ENCODE measurements at regions not wholly inside any gene's neighbourhood (a gene's known extent, or its start where the extent isn't known, plus 50 kb on each side); places are given as distances from the start of the nearest gene placed in this dataset.

DNA sequence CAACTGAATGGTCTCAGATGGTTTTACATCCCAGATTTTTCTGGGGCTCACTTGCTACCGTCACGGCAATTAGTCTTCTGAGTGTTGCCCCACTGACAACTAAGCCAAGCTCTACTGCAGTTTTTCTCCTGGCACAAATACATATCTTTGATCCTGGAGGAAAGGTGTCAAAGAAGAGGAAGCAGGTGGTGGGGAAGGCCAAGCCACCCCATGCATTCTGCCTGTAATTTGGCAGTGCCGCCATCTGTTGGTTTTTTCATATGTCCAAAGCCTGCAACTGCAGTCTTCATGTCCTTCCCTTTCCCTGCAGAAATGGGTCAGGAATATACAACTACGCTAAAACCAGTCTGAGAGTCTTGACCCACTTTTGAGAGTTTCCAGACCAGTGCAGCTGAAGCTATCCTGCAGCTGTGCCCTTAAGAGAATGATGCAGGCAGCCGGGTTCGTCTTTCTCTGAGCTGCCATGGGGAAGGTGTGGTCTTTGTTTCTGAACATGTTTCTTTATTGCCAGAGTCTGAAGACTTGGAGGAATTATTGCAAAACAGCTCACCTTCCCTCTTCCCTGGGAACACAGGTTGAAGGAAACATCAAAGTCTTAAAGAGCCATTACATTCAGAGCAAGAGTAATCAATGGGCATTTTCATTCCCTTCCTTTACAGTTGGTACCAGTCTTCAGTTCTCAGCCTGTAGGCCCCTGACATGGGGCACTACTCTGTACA, 71.8 kb upstream of the ATL2 start:
- no peak for DNase-seq

DNA sequence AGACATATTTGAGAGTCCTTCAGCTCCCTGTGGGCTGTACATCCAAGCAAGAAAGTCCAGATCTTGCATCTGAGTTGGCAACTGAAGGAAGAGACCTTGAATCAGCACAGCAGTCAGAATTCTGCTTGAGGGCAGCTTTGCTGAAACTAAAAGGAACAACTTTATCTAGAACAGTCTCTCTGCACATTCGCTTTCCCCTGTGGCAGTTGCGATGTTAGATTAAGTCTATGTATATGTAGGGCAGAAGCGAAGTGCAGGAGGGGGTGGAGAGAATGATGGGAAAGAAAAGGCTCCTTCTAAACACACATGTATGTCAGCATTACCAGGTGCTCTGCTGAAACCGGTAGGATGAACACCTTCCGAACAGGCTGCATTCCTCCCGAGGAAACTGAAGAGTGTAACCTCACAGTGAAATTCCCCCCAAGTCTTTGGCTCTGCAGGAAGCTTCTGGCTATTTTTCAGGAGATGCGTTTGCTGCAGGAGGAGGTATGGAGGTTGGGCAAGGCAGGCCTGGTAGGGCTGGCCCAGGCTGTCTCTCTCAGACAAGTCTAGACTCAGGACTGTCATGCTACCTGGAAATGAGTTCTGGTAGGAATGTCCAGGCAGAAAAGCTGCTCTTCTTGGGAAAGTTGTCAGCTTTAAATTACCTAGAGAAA, 70.0 kb upstream of the ATL2 start:
- no peak for DNase-seq

DNA sequence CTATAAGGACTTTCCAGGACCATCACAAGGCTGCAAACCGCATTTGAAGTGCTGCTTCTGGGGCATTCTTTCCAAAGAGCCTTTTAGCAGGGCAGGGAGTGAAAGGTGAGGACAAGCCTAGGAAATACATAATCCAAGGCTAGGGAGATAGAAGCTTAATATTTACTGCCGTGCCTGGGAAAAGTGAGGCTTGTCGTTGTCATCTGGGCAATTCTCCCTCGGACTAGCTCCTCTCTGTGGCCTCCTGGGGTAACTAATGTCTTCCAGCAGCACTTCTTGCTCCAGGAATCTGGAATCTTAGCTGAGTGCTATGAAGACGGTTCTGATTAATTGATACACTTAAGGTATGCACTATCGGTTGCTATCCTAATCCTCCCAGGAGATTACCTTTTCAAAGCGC, 69.3 kb upstream of the ATL2 start:
- no peak for DNase-seq

DNA sequence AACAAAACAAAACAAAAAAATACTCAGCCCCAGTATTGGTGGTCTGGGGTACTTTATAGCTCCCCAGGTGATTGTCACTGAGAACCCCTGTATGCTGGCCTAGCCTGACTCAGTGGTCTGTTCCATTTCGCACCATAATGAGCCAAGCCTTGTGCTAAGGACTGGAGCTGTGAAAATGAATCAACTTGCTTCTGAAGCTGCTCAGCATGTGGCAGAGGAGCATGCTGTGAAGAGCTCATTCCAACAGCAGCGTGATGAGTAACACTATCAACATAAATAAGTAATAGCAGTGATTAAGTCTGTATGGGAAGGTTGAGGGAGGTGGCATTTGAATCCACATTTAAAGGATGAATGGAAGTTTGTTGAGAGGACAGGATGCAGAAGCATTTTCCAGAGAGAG, 67.2 kb upstream of the ATL2 start:
- DNase-seq = no peak

DNA sequence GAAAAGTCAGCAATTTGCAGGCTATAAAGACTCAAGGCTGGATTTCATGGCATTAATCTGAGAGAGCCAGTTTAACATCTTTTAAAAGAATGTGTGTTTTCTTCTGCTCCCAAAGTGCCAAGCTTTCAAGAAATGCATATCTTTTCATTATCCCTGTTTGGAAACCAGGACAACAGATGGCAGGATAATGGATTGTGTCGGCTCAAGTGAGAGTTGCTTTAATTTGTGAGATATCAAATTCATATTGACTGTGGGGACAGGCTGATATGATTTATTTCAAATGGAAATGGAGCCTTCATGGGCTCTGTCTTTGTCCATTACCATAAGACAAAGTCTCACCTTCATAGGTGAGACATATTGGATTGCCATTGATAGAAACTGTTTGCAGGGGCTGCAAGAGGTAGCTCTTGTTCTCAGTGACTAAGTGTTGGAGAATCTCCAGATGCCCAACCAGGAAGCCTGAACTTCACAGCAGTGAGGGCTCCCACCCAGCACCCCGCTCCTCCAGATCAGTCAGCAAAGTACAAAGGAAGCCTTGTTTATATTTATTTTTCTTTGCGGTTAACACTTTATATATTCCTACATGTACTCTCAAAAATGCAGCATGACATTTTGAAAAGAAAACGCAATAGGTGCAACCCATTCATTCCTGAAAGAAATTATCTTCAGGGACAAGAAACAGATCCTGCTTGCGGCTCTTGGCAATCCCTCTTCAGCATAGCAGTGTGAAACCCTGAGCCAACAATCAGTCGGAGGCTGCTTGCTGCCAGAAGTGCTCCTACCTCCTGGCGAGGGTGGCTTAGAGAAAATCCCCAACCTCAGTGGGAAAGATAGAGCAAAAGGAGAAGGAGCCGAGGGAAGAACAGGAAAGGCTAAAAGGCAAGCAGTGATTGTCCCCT, 65.8 kb upstream of the ATL2 start:
- no peak for DNase-seq

DNA sequence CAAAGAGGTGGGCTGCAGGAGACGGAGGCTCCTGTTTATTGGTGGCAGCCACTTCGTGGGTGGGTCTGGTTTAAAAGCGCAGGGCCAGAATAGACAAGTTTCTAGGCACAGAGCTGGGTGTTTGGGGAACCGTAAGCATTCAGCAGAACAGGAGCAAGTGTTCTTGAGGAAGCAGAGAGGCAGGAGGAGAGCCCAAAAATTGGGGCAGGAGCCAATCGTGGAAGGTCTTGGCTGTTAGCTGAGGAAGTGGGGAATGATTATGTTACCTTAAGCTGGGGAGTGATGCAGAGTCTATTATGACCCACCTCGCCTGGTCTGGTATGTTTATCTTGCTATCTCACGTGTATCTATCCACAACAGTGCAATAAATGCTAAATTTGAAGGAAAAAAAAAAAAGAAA, 64.3 kb upstream of the ATL2 start:
- DNase-seq = no peak

DNA sequence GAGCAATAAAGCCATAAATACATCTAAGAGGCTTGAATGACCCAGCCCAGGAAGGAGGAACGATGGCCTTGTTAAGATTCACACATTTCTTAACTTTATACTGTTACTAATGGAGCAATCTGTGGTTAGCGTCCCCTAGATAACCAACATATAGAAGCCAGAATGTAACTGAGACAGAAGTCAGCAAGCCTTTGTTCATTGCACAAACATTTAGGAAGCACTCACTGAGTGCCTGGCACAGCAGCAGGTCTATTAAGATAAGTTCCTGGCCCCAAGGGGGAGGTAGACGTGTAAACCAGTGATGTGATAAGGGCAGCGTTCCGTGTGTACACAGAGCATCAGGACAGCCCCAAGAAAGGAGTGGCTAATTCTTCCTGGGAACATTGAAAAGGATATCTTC, 63.6 kb upstream of the ATL2 start:
- DNase-seq = no peak

DNA sequence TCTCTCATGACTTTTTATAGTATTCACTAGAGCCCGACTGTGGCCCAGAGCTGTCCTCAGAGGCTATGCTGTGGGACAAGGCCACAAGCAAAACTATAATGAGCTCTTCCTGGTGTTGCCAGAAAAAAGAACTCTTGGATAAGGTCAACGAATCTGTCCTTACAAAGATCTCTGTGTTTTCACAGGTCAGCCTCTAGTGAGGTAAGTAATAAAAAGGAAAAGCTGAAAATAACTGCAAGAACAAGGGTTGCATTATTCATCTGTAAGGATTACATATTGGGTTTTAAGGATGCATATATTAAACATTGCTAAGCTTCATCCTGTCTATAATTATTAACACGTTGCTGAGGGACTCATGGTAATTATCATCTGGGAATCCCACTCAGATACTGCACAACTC, 62.8 kb upstream of the ATL2 start:
- DNase-seq = no peak

DNA sequence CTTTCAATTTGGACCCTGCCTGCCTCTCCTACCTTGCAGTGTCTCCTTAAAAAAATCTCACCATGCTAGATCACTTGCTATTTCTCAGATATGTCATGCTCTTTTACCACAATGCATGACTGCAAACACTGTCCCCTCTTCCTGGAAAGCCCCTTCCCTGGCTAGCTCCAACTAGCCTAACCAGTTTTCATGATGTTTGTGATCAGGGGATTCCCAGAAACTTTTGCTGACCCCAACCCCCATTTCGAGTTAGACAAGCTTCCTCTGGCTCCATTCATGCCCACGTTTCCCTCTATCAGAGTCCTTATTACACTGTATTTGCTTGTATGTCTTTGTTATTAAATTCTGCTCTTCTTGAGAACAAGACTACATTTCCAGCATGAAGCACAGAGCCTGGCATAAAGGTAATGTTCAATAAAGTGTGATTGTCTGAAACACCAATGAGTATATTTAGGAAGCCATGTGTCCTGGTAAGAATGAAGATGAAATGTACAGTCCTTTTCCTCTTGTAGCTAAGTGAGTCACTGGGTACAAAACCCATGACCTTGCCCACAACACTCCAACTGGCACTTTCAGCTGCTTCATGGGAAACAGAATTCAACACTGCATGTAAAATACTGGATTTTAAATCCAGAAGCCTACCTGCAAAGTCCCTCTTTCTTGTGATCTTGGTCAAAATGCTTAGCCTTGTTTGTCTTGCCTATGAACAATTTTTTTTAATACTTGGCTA, 62.0 kb upstream of the ATL2 start:
- DNase-seq = no peak

DNA sequence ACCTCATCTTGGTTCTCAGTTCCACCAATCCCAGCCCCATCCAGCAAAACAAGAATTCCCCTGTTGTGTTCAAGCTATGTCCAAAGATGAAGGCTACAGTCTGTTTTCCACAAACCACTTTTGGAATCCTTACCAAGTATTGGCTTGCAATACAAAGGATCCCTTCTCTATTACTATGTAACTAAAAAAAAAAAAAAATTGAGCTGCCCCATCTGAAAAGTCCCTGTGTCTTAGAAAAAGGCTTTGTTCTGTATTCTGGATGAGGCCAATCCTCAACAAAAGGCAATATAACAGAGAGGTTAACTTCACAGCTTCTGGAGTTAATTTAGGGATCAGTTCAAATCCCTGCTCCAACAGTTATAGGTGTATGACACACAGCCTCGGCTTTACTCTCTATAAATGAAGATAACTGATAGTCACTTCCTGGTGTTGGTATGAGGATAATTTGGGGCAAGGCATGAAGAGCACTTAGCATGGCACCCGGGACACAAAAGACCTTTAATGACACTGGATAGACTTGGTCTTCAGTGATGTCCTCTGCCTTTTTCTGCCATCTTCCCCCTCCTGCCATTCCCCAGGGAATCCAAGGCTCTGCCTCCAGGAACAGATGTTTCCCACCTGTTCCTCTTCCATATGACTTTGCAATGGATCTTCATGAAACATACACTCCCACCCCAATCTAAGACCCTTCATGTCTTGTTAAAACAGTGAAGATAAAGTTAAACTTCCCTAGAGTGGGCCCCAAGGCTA, 61.2 kb upstream of the ATL2 start:
- DNase-seq = no peak

DNA sequence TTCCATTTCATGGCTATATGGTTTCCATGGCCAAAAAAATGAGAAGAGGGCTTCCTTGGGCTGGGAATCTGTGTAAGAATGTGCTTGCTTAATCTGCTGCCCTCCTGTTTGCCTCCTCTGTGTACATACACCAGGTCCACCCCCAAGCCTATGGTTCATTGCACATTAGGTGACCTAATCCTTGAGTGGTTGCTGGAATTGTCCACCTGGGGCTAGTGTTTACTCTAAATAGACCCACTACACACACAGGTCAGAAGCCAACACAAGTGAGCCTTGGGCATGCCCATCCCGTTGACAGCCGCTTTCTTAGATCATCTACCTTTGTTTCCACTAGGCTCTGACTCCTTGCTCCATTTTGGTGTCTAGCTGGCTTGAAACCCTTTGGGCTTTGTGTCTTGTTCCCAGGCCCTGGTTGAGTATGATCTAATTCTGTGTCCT, 59.2 kb upstream of the ATL2 start:
- no peak for DNase-seq

DNA sequence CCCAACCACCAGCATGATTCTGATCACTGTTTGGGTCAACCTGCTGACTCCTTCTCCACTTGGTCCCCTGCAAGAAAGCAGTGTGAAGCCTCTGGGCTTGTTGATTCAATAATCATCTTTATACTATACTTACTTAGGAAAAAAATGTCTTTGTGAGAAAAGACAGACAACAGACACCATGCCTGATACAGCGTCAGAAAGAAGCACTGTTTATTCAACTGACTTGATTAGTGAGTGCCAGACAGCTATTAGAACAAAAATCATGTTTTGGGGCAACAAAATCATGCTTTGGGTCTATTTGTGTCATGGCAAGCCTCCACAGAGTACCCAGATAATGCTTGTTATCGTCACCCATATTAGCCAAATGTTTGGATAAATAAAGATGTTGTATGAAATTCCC, 58.7 kb upstream of the ATL2 start:
- no peak for DNase-seq

DNA sequence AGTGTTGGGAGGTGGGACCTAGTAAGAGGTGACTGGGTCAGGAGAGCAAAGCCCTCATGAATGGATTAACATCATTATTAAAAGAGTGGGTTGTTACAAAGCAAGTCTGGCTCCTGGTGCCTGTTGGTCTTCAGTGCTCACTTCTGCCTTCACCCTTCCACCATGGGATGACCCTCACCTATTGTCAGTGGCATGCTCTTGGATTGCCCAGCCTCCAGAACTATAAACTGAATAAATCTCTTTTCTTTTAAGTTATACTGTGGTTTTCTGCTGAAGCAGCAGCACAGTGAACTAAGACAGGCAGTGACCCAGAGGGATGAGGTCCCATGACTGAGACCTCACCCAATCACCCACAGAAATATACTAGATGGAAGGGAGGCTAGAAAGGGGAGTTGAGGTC, 57.5 kb upstream of the ATL2 start:
- no peak for DNase-seq

DNA sequence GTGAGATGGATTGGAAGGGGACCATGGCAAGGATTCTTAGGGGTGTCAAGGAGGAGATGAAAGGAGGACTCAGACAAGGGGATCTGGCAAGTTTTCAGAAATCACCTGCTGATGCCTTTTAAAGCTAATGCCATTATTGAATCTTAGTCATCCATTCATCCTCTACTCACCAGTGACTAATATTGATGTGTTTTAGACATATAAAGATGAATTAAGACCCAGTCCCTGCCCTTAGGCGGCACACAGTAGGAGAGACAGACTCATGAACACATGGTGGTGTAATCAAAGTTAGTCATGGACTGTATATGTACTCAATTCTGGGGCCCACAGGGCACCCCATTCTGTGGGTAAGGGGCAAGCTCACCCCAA, 56.5 kb upstream of the ATL2 start:
- DNase-seq = no peak

DNA sequence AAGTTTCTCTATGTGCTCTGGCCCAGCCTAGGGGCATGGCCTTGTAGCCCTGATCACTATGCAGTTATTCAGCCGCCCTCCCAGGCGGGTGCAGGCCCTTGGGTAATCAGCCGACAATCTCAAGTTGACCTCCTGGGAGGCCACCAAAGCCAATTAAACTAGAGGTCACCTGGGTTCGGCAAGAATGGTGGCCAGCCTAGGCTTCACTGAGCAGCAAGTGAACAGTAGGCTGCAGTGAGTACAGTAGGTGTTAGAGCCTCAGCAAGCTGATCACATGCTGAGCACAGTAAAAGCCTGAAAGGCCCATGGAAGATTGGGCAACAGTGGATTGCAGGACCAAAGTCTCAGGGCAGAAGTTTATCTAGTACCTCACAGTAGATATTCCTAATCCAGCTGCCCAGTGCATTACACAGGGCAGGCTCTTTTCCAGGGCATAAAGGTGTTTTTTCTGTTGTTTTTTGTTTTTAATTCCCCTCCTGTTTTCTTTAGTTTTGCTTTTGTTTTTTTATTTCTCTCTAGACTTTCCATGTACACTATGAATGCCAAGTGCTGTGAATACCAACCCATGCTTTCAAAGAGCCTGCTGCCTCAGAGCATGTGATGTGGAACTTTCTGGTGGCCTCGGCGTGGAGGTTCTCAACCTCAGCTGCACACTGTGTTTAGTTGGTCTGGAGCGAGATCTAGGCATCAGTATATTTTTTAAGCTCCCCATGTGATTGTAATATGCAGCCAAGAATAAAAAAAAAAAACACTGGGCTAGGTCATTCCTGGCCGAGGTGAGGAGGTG, 55.9 kb upstream of the ATL2 start:
- no peak for DNase-seq

DNA sequence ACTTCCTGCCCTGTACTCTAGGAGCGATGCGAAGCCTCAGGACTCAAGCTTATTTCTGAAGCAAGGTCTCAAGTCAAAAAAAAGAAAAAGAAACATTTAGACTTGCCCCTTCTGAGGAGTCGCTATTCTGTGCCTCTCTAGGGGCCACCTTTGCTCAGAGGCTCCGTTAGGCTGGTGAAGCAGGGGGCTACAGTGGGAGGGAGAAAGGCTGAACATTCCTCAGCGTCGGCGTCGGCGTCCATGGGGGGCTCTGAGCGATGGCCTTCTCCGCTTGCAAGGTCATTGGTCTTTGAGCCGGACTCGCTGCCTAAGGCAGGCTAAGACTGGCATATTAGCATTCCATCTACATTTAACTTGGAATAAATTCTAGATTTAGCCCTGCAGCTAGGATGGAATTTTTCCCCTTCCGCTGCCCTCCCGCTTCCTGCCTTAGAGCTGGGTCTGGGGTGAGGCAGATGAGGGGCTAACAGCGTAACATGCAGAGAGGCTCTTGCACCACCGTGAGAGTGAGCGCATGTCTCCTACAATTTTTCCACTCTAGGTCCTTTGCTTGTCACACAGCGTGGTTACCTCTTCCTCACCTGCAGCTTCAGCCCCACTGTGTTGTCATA, 53.6 kb upstream of the ATL2 start:
- no peak for DNase-seq

DNA sequence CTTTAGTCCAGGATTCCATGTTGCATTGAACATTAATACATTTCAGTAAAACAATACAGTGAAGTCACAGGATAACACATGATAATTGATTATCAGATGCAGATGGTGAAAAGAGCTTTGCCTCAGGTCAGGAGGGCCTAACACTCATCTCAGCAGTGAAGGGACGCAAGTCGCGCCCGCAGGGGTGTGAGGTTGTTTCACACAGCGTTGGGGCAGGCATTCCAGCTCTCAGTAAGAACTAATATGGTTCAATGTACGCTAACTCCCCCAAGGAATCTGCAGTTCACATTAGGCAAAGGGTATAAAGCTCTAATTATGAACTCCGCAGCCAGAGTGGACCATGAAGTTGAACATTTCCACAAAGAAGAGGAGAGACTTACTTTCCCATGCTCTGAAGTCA, 53.1 kb upstream of the ATL2 start:
- no peak for DNase-seq

DNA sequence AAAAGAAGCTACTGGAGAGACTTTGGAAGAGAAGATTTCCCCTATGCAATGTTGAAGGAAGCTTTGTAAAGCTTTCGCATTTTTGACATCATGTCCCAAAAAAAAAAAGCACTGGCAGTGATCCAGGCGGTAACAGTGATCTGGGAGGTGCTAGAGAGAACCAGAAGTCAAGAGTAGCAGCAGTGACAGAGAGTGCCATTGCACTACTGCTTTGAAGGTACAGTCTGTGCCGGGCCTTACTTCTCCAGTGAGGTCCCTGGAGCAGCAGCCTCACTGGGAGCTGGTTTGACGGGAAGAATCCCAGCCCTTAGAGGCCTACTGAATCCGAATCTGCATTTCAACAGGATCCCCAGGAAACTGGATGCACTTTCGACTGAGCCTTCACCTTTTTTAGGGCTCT, 50.9 kb upstream of the ATL2 start:
- no peak for DNase-seq

DNA sequence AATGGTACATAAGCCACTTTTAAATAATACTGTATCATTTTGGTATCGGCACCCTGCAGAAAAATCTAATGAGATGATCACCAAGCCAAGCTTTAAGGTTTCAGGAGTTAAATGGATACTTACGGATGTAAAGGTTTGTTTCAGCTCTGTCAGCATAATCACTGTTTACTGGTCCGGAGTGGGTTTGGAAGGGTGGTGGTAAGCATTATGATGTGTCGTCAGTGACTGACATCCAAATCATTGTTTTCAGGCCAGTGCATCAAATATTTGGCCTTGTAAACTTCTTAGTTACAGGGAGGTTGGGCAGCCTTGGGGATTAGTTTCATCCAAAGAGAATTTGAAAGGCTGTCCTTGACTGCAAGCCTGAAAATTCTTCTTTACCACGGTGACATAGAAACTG, 50.0 kb upstream of the ATL2 start:
- no peak for DNase-seq
